B cell (primary cell): ENCODE measurements at regions not wholly inside any gene's neighbourhood (a gene's known extent, or its start where the extent isn't known, plus 50 kb on each side); places are given as distances from the start of the nearest gene placed in this dataset.

ENCODE experiments used
- CTCF ChIP-seq: fragments of 200-600 bp; IDR thresholded peaks from one replicate; pipeline ENCODE4 v1.8.0; 2022; ENCODE audit warnings: antibody characterized with exemption, mild to moderate bottlenecking
- EZH2 ChIP-seq: IDR thresholded peaks from 2 replicates; pipeline ENCODE4 v1.6.1; 2012; ENCODE audit warnings: borderline replicate concordance, low read depth, mild to moderate bottlenecking, moderate library complexity, low read length; ENCODE audit not compliant: insufficient read depth, poor library complexity, severe bottlenecking

GRCh38 chr3:83807511-83807910 is 1151.3 kb upstream of the CADM2 start:
- TF ChIP-seq CTCF (no peak), EZH2 (no peak)
